CD1c-positive myeloid dendritic cell (primary cell): ENCODE measurements at regions not wholly inside any gene's neighbourhood (a gene's known extent, or its start where the extent isn't known, plus 50 kb on each side); places are given as distances from the start of the nearest gene placed in this dataset.
"Not testable (repeated sequence)": the region's sequence is repeated elsewhere in the genome, so short reads cannot be mapped to it uniquely, and the experiment has no call there.

Experiments used
- DNase-seq: peaks from one replicate; pipeline ENCODE4 v3.0.0-alpha.2; 2016; ENCODE audit errors: extremely low spot score

DNA sequence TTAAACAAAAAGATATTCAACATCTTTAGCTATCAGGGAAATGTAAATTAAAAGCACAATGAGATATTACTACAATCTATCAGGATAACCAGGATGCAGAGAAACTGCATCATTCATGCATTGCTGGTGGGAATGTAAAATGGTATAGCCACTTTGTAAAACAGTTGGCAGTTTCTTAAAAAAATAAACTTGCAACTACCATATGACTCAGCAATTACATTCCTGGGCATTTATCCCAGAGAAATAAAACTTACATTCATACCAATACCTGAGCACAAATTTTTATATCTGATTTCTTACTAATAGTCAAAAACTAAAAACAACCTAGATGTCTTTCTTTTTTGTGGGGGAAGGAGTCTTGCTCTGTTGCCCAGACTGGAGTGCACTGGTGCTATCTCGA, 190.3 kb upstream of the TAB2 start:
- no peak for DNase-seq

DNA sequence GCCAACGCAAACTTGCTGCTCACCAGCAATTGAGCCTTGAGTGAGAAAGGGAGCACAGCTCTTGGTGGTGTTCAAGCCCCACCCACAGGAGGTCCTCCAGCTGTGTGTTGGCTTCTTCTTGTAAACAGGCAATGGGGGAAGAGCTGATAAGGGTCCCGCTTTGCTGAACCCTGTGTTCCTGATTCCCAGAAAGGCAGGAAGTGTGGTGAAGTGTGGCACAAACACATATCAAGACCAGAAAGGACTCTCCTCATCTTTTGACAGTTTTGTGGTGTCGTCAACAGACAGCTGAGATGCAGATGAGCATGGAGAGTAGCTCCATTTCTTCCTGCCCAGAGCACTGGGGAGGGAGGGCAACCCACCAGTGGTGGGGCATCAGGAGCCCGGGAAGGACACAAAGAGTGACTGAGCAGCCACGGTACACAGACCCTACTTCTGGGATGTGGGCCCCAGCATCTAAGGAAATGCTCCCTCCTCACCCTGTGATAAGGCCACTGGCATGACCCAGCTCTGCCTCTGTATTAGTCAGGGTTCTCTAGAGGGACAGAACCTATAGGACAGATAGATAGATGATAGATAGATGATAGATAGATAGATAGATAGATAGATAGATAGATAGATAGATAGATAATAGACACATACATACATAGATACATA, 188.9 kb upstream of the TAB2 start:
- DNase-seq, result no peak

DNA sequence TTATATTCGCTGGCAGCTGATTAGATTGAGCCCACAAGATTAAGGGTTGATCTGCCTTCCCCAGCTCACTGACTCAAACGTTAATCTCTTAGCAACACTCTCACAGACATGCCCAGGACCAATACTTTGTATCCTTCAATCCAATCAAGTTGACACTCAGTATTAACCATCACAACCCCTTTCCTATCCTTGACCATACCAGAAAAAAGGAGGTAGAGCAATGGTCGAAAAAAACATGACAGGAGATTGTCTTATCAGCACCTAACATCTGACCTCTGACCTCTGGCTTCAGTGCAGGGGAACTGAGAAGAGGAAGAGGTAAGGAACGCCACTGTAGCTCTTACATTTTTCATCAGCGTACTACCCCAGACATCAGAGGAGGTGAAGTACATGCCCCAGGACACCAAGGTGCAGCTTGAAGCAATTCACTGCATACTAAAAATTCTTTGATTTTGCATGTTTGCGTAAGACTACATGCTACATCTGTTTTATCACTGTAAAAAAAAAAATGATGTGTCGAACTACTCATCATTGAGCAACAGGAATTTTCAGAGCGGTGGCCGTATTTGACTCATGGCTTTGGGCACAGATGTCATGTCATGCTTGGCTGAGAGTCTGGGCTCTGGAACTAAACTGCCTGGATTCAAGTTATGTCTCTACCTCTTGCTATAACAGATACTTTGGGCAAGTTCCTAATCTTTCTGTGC, 188.0 kb upstream of the TAB2 start:
- DNase-seq, result peak; percentile 74

DNA sequence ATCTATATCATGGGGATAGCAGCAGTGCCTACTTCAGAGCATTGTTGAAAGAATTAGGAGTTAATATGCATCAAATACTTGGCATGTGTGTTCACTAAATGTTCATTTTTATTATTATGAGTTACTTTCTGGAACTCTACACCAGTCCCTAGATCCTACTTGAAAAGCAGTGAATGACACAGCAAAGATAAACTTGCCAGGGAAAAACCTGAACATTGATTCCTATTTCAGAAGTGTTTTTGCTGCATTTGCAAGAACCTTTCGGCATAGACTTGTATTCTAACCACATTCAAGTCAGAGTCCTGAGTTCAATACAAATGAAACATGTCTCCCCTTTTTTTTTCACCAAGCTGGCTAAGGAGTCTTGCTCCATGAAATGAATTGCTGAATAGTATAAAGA, 187.4 kb upstream of the TAB2 start:
- no peak for DNase-seq

DNA sequence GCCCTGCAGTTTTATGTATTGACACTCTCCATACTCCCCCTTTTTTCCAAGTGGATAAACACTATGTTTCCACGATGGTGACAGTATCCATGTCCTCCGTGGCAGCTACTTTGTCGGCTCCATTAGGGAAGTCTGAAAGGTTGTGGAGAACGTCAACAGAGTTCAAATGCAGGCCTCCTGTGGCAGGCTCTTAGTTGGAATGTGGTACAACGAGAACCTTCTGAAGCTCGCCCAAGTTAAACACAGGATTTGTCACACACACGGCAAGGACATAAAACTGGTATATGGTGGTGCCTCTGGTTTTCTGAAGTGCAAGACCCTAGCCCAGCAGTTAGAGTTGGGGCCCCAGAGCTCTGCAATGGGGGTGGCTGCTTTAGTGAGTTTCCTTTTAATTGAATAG, 187.0 kb upstream of the TAB2 start:
- no peak for DNase-seq

DNA sequence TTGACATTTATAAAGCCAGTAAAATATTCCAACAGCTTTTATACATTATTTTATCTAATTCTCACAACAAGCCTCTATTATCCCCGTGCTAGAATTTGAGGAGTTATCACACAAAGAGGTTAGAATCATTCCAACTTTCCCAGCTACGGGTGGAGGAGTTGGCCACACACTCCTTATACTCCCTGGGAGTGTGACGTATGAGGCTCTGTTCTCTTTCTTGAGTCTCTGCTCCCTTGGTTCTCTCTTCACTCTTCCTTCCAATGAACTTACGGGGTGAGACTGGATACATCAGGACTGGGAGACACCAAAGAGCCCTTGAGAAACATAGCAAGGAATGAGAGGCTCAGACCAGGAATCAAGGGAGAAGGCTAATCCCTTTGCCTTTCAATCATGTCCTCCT, 185.6 kb upstream of the TAB2 start:
- no peak for DNase-seq

DNA sequence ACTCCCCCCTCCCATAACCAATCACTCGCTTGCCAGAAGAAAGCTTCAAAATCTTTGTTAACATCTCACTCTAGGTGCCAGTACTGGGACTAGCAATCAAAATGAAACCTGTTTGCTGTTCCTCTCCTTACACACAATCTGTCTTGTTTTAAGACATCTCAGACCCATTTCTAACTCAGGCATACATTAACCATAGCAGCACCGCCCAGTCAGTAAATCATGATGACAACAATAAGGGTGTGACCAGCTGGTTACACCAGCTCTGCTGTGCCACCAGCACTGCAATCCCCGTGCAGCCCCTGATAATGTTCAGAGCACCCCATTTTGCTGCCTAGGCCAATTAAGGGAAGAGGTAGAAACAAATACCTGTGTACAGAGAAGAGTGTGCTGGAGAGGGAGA, 185.2 kb upstream of the TAB2 start:
- DNase-seq, result no peak

DNA sequence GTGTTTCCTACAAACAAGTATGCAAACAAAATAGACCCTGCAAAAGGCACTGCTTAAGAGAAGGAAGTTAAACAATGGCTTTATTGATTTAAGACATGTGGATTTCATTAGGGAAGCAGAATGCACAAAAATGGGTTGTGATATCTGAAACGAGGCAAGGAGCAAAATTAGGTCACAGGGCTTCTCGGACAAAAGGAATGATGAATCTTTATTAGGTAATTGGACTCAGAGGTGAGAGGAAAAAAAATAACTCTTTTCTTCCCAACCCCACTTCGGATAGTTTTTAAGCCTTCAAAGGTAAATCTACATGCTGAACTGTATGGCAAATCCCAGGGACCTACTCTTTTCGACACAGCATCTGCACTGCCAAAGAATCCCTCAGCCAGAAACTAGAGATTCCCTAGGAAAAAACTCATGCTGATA, 183.0 kb upstream of the TAB2 start:
- DNase-seq, result no peak

DNA sequence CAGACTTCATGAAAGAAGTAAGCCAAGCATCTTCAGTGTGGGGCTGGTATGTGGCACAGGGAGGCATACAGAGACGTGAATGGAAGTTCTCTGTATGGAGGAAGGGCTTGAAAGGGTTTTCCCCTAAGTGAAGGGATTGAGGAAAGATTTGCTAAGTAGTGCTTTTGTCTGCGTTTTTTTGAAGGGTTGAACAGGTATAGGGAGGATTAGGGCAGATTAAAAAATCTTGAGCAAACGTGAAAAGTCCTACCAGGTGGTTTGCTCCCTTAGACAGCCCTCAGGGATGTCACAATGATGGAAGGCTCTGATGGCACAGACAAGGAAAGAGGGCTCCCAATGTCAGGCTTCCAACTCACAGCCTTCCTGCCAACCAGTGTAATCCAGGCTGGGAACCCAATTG, 181.7 kb upstream of the TAB2 start:
- no peak for DNase-seq

DNA sequence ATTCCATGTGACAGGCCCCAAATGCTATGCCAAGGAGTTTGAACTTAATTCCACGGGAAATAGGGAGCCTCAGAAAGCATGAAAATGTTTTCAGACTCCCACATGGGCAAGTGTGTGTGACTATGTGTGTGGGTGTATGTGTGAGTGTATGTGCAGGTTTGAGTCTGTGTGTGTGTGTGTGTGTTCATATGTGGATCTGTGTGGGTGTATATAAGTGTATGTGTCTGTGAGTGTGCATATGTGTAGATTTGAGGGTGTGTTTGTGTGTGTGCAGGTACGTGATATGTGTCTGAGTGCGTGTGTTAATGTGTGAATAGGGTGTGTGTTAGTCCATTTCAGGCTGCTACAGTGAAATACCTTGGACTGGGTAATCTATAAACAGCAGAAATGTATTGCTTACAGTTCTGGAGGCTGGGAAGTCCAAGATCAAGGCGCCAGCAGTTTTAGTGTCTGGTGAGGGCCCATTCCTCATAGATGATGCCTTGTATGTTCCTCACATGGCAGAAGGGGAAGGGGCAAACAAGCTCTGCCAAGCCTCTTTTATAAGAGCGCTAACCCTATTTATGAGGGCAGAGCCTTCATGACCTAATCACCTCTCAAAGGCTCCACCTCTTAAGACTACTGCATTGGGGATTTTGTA, 181.1 kb upstream of the TAB2 start:
- DNase-seq, result no peak

DNA sequence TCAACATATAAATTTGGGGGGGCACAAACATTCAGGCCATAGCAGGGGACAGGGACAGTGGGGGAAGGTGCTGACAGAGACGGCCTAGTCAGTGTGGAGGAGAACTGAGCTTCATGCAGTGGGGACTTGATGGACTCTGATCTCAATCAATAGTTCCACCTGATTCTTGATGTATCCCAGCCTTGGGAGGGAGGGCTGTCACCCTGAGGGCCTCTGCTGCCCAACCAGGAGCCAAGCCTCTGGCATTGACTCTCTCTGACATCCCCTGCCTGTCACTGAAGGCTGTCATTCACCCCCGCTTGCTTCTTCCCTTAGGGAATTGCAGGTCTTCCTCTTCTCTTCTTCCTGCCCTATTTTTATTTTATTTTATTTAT, 180.6 kb upstream of the TAB2 start:
- DNase-seq, result no peak

DNA sequence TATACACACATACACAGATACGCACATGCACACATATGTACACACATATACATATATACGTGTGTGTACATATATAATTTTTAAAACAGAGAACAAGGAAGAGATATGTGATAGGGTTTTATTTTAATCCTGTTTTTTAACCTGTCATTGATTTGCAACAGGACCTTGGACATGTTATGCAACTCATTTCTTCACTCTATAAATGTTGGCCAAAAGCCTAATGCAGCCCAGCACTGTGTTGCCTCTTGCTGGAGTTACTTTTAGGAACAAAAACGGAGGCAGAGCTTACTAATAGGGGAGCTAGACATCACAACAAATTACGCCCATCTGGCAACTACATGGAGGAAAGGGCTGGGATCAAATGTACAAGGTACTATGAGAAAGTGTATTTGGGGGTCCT, 179.9 kb upstream of the TAB2 start:
- DNase-seq, result no peak

DNA sequence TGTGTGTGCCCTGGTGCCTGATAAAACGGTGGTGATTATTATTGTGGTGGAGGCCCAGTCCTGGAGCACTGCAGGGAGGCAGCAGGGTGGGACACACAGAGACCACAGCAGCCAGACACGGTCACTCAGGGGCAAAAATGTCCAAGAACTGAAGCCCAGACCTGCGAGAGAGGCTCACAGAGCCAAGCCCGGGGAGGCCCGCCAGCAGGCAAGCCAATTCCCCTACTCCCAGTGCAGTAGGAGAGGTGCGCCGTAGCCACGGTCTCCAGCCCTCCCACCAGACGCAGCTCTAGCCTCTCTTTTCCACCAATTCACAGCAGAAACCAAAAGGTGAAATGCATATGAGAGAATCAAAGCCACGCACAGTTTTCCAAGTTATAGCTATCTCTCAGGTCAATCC, 179.4 kb upstream of the TAB2 start:
- DNase-seq, result no peak

DNA sequence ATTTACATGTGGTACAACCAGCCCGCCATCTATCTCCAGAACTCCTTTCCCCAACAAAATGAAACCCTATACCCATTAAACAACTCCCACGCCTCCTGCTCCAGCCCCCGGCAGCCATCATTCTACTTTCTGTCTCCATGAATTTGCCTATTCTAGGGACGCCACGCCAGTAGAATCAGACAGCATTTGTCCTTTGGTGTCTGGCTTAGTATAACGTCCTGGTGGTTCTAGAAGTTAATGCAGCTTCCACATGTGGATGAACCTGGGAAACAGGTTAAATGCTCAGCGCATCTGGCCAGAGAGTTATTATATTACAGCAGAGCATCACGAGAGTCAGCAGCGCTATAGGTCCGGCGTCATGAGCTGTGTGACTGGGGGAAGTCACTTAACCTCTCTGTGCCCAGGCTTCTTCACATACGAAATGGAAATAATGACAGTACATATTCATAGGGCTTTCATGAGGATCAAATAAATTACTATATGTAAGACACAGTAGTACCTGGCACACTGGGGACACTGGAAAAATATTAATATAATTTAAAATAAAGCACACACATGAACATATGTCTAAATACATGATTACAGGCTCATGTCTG, 178.7 kb upstream of the TAB2 start:
- no peak for DNase-seq

DNA sequence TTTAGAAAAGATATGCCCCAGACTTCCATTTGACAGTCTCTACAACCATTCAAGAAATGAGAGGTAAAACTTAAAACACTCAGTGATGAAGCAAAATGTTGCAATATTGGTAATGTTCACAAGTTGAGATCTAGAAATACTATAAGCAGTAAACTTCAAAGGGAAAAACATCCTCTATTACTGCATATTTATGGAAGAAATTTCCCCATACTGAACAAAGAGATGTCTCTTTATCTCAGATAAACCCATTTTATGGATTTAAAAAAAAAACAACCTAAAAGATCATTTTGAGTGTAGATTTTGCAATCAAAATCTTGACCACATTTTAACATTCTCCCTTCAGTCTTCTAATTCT, 177.8 kb upstream of the TAB2 start:
- no peak for DNase-seq

DNA sequence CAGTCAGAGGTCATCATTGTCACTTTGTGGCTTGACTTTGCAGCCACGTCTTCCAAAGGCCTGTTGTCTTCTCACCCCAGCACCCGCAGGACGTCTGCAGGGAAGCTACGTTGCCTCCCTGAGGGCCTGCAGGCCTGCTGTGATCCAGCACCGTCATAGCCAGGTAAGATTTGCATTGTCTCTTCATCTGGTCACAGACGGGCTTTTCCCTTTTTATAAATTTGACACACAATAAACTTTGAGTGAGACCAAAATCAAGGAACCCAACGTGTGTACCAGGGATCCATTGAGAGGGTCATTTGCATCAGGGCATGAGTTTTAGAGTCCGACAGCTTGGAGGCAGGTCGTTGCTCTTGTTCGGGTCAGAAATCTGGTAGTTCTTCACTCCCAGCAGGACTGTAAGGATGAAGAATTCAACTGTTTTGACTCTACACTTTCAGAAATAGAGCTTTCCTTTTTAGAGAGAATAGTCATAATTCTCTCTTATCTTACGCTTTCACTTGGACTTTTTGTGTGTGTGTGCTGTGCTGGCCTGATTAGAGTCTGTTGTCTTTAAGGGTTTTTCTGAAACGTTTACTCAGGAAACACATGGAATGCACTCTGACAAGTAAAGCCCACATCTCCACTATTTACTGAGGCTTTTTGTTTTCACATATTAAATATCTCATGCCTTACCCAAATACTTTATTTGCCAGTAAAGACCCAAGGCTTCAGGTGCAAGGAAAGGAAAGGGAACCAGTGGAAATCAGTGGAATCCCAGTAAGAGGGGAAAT, 177.2 kb upstream of the TAB2 start:
- no peak for DNase-seq

DNA sequence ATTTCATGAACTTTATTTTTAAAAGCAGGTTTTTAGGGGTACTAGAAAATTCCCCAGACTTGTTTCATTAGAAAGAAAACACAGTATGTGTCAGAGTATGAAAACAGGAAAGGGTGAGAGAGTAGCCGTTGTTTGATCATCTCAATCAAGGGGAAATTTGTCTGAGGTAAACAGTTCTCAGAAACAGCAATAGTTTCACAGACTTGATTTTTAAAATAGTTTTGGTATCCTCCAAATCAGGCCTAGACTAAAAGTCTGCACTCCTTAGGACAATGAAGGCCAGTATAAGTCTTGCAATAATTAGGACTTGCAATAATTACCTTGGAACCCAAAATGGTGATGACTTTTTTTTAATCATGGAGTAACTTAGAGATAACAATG, 176.6 kb upstream of the TAB2 start:
- peak; percentile 26 for DNase-seq

DNA sequence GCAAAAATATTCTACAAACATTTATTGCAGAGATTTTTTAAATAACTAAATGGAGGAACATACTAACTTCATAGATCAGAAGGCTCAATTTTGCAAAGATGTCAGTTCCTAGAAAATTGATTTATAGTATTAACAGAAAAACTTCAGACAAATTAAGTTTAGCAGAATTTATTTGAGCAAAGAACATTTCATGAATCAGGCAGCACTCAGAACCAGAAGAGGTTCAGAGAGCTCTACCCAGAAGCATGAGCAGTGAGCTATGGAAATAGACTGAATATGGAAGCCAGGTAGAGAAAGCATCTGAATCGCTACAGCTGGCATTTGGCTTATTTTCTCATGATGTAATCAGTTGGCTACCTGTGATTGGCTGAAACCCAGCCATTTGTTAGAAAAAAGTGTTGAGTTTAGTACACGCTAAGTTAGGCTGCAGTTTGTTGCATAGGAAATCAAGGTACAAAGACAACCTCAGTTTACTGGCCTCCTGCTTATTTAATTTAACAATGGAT, 174.5 kb upstream of the TAB2 start:
- no peak for DNase-seq

DNA sequence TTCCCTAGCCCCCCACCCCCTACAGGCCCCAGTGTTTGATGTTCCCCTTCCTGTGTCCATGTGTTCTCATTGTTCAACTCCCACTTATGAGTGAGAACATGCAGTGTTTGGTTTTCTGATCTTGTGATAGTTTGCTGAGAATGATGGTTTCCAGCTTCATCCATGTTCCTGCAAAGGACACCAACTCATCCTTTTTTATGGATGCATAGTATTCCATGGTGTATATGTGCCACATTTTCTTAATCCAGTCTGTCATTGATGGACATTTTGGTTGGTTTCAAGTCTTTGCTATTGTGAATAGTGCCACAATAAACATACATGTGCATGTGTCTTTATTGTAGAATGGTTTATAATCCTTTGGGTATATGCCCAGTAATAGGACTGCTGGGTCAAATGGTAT, 171.7 kb upstream of the TAB2 start:
- DNase-seq, result not testable (repeated sequence)

DNA sequence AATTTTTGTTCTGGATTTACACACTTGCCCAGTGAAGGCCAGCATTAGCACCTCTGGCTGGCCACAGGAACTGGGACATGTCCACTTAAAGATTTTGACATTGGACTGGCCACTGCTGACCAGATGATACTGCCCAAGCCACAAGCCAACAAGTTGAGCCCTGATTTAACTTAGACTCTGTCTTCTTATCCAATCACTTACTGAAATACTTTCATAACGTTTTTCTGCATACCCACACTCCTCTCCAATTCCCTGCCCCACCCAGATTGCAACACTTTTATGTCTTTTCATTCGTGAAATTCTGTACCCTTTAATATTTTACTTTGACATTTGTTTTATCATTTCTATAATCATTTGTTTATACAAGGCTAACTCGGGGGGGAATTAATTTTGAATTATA, 170.3 kb upstream of the TAB2 start:
- no peak for DNase-seq

DNA sequence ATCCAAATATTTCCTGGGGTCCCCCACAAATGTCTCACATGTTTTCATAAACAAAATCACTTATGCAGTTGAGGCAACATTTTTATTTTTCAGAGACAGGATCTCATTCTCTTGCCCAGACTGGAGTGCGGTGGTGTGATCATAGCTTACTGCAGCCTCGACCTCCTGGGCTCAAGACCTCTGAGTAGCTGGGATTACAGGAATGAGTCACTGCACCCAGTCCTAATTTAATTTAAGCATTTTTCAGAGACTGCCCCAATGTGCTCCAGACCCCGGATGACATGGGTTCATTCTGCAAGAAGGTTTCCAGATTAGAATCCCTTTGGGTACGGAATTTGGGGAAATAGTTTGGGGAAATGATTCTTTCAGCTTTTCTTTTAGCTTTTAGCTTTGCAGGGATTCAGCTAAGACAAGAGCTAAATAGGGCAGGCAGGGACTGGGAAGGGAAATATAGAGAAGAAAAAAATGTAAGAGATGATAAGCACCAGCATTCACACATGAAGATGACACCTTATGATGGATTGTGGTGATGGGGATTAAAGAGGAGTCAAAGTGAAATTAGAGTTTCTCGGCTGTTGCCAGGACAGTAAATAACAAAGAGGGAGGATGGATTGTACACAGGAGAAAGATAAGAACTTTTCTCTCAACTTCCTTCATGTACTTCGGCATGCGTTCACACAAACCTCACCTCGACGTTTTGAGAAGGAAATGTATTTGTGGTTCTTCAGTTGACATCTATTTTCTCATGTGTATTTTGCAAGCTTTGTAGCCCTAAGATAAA, 169.4 kb upstream of the TAB2 start:
- DNase-seq, result no peak
